Ishikawa (cell line): ENCODE measurements at regions not wholly inside any gene's neighbourhood (a gene's known extent, or its start where the extent isn't known, plus 50 kb on each side); places are given as distances from the start of the nearest gene placed in this dataset.

Experiments
- CEBPB ChIP-seq: IDR thresholded peaks from 2 replicates; pipeline ENCODE4 v1.6.1; 2012
- CREB1 ChIP-seq: IDR thresholded peaks from 2 replicates; pipeline ENCODE4 v1.6.1; 2012; ENCODE audit warnings: low read depth
- EGR1 ChIP-seq: IDR thresholded peaks from 2 replicates; pipeline ENCODE4 v1.6.1; 2012
- EP300 ChIP-seq: IDR thresholded peaks from 2 replicates; pipeline ENCODE4 v1.6.1; 2012; ENCODE audit warnings: borderline replicate concordance
- FOXM1 ChIP-seq: IDR thresholded peaks from 2 replicates; pipeline ENCODE4 v1.6.1; 2012; ENCODE audit warnings: low read depth, borderline replicate concordance
- NFIC ChIP-seq: IDR thresholded peaks from 2 replicates; pipeline ENCODE4 v1.6.1; 2012
- RAD21 ChIP-seq: IDR thresholded peaks from 2 replicates; pipeline ENCODE4 v1.6.1; 2012; ENCODE audit warnings: low read depth
- TAF1 ChIP-seq: IDR thresholded peaks from 2 replicates; pipeline ENCODE4 v1.6.1; 2012; ENCODE audit warnings: low read depth, mild to moderate bottlenecking
- TCF12 ChIP-seq: IDR thresholded peaks from 2 replicates; pipeline ENCODE4 v1.6.1; 2012; ENCODE audit warnings: low read depth
- TEAD4 ChIP-seq: IDR thresholded peaks from 2 replicates; pipeline ENCODE4 v1.6.1; 2012
- YY1 ChIP-seq: IDR thresholded peaks from 2 replicates; pipeline ENCODE4 v1.6.1; 2012; ENCODE audit warnings: low read depth
- ZBTB7A ChIP-seq: IDR thresholded peaks from 2 replicates; pipeline ENCODE4 v1.6.1; 2012; ENCODE audit warnings: low read depth
- TF ChIP-seq, protein P1 (sequence below): IDR thresholded peaks from 2 replicates; pipeline ENCODE4 v1.6.1; 2012
- TF ChIP-seq, protein P2 (sequence below): IDR thresholded peaks from 2 replicates; pipeline ENCODE4 v1.6.1; 2012; ENCODE audit warnings: low read depth, mild to moderate bottlenecking
- TF ChIP-seq, protein P3 (sequence below): IDR thresholded peaks from 2 replicates; pipeline ENCODE4 v1.6.1; 2012

GRCh38 chr6:170162011-170162774 is 128.7 kb downstream of the DLL1 start:
- TF ChIP-seq CREB1 (no peak), ZBTB7A (no peak), EGR1 (no peak), YY1 (no peak), TAF1 (no peak), TEAD4 (no peak), CEBPB (no peak), NFIC (no peak), EP300 (no peak), FOXM1 (no peak), RAD21 (no peak), TCF12 (no peak)
- TF ChIP-seq, protein P1, sequence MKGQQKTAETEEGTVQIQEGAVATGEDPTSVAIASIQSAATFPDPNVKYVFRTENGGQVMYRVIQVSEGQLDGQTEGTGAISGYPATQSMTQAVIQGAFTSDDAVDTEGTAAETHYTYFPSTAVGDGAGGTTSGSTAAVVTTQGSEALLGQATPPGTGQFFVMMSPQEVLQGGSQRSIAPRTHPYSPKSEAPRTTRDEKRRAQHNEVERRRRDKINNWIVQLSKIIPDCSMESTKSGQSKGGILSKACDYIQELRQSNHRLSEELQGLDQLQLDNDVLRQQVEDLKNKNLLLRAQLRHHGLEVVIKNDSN = no peak
- TF ChIP-seq, protein P2, sequence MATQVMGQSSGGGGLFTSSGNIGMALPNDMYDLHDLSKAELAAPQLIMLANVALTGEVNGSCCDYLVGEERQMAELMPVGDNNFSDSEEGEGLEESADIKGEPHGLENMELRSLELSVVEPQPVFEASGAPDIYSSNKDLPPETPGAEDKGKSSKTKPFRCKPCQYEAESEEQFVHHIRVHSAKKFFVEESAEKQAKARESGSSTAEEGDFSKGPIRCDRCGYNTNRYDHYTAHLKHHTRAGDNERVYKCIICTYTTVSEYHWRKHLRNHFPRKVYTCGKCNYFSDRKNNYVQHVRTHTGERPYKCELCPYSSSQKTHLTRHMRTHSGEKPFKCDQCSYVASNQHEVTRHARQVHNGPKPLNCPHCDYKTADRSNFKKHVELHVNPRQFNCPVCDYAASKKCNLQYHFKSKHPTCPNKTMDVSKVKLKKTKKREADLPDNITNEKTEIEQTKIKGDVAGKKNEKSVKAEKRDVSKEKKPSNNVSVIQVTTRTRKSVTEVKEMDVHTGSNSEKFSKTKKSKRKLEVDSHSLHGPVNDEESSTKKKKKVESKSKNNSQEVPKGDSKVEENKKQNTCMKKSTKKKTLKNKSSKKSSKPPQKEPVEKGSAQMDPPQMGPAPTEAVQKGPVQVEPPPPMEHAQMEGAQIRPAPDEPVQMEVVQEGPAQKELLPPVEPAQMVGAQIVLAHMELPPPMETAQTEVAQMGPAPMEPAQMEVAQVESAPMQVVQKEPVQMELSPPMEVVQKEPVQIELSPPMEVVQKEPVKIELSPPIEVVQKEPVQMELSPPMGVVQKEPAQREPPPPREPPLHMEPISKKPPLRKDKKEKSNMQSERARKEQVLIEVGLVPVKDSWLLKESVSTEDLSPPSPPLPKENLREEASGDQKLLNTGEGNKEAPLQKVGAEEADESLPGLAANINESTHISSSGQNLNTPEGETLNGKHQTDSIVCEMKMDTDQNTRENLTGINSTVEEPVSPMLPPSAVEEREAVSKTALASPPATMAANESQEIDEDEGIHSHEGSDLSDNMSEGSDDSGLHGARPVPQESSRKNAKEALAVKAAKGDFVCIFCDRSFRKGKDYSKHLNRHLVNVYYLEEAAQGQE = no peak
- TF ChIP-seq, protein P3, sequence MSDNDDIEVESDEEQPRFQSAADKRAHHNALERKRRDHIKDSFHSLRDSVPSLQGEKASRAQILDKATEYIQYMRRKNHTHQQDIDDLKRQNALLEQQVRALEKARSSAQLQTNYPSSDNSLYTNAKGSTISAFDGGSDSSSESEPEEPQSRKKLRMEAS = no peak

GRCh38 chr6:170160628-170161611 is 130.0 kb downstream of the DLL1 start:
- TF ChIP-seq, protein P3 = no peak
- no peak for TF ChIP-seq FOXM1
- no peak for TF ChIP-seq TCF12
- no peak for TF ChIP-seq EP300
- TF ChIP-seq TEAD4 = no peak
- TF ChIP-seq RAD21 = no peak
- TF ChIP-seq EGR1 = no peak

DNA sequence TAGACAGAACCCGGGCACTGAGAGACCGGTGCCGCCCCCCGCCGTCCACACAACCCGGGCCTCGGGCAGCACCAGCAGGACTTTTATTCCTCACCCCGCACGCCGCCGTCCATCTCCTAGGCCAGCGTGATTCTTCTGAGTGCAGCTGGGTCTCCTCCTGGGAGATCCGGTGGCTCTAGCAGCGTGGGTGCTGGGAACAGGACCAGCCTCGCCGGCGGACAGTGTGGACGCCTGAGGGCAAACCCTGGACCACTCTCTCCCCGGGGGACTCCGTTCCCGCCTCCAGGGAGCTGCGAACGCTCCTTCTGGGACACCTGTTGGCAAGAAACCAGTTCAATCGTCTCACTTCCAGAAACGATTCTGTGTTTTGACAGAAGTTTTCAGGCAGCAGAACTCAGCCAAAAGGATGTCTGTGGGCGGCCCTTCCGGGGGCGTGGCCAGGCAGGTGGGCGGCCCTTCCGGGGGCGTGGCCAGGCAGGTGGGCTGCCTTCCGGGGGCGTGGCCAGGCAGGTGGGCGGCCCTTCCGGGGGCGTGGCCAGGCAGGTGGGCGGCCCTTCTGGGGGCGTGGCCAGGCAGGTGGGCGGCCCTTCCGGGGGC is 130.7 kb downstream of the DLL1 start:
- TF ChIP-seq, protein P3 = no peak
- TF ChIP-seq EGR1 (peak; percentile 44; the same call in 1 of the 2 replicates), CREB1 (no peak)

GRCh38 chr6:170159022-170159965 is 131.6 kb downstream of the DLL1 start:
- TF ChIP-seq EP300 (no peak), NFIC (no peak), CREB1 (no peak), TEAD4 (no peak), EGR1 (no peak)
- TF ChIP-seq, protein P1 = no peak
- TF ChIP-seq, protein P2 = no peak
